GM13976 (cell line): ENCODE measurements at regions not wholly inside any gene's neighbourhood (a gene's known extent, or its start where the extent isn't known, plus 50 kb on each side); places are given as distances from the start of the nearest gene placed in this dataset.
A peak's percentile ranks its signal among the peaks of the same experiment; 100 is the strongest.
"Not testable (repeated sequence)": the region's sequence is repeated elsewhere in the genome, so short reads cannot be mapped to it uniquely, and the experiment has no call there.

Experiments
- DNase-seq: peaks from one replicate; pipeline ENCODE4 v3.0.0; 2012; ENCODE audit warnings: low spot score
- CTCF ChIP-seq: IDR thresholded peaks from 2 replicates; pipeline ENCODE4 v1.5.1; 2012; ENCODE audit warnings: borderline replicate concordance, mild to moderate bottlenecking; ENCODE audit not compliant: insufficient read depth; ENCODE audit errors: extremely low read depth, missing control alignments, control extremely low read depth
- in situ Hi-C: fragments of 300-500 bp; cut with MboI; formaldehyde crosslinking; loops from one replicate; pipeline ENCODE4 v1.12.0; 2022; ENCODE audit warnings: low sequenced_read_pairs, mixed read lengths, inconsistent platforms; ENCODE audit not compliant: unreplicated experiment

- DNase-seq: no peak
- TF ChIP-seq CTCF: no peak
- in situ Hi-C loops: no loop called here
These were observed 178.4 kb upstream of the E2F8 start for GRCh38 chr11:19419021-19419750.

- DNase-seq: no peak
- no peak for TF ChIP-seq CTCF
- in situ Hi-C loops: no loop called here
These were observed 177.5 kb upstream of the E2F8 start for GRCh38 chr11:19418221-19418620.

GRCh38 chr11:19412070-19412469, 171.3 kb upstream of the E2F8 start:
- DNase-seq, in situ Hi-C loops: not testable (repeated sequence)

GRCh38 chr11:19410032-19410431, 169.3 kb upstream of the E2F8 start:
- in situ Hi-C loops: no loop called here

GRCh38 chr11:19409307-19409706, 168.6 kb upstream of the E2F8 start:
- no peak for TF ChIP-seq CTCF
- in situ Hi-C loops: no loop called here
- DNase-seq: no peak

More at GRCh38 chr11:19410032-19410431, 169.3 kb upstream of the E2F8 start:
- peak; percentile 35 for DNase-seq
- no peak for TF ChIP-seq CTCF

- no peak for DNase-seq
- TF ChIP-seq CTCF: no peak
- in situ Hi-C loops: no loop called here
These were observed 167.0 kb upstream of the E2F8 start for GRCh38 chr11:19407677-19408270.

GRCh38 chr11:19405966-19406365, 165.2 kb upstream of the E2F8 start:
- in situ Hi-C loops: no loop called here
- no peak for TF ChIP-seq CTCF
- DNase-seq: no peak
